DMS53 (cell line): ENCODE measurements at regions not wholly inside any gene's neighbourhood (a gene's known extent, or its start where the extent isn't known, plus 50 kb on each side); places are given as distances from the start of the nearest gene placed in this dataset.
"Not testable (repeated sequence)": the region's sequence is repeated elsewhere in the genome, so short reads cannot be mapped to it uniquely, and the experiment has no call there.

Experiments used
- DNase-seq: peaks from one replicate; lab custom pipeline; 2025; lab: John Stamatoyannopoulos, UW

DNA sequence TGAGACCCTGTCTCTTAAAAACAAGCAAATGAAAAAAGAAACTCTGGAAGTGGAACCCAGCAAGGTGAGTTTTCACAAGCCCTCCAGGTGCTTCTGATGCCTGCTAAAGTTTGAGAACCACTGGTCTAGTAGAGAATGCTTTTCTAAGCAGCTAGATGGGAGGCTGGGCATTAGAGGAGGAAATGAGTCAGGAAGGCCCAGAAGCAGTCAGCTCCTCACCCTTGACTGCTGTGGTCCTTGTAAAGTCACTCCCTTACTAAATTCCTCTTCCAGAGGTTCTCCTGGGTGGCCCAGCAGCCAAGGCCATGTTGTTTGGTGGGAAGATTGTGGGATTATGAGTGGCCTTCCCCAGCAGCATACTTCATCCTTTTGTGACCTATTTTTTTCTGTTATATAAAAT is 52.0 kb upstream of the FYN start:
- DNase-seq: no peak

DNA sequence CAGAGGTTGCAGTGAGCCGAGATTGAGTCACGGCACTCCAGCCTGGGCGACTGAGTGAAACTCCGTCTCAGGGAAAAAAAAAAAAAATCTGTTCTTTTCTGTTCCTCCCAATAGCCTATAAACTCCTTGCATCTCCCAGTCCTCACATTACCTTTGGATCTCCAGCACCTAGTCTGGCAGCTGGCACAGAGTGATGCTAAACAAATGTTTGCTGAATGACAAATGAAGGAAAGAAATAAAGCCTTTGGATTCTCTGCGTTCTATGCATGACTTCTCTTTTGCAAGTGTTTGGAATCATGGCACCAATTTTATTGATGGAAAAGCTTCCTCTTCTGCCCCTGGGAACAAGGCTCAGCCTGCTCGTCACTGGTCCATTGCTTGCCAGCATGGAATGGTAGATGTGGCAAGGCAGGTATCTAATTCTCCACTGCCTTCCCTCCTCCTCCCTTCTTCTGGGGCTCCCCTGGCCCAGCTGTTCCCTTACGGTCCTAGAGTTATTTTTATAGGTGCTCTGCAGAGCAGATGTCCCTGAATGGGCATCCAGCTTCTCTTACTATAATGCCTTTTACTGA is 53.6 kb upstream of the FYN start:
- DNase-seq: peak; percentile 78

DNA sequence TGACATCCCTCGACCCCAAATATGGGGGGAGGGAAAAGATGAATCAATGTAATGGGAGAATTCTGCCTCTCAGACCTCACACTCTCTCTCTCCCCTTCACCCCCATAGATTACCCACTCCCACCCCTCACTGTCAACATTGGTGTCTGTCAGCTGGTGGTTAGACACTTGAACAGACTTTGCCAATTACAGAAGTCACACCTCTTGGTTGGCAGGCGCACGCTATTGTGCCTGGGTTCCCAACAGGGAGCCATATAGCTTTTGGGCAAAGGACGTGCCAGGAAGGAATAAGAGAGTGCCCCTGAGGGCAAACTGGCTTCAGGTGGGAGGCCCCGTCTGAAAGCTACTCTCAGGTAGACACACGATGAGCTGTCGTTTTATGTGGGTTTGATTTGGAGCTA is 54.1 kb upstream of the FYN start:
- peak; percentile 34 for DNase-seq

DNA sequence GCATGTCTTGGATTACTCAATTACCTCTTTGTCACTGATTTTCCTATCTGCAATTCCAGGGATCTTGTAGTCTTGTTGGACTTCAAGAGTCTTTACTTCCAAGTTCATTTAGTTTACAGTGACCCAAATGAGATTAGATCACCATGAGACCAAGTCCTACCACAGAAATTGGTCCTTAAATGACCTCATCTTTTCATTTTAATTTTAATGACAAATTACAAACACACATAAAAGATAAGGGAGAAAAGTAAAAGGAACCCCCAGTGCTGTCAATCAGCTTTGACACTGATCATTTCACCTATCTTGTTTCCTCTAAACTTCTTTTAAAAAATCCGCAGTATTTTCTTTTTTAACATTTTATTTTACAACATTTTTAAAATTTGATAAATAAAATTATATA is 54.9 kb upstream of the FYN start:
- no peak for DNase-seq

DNA sequence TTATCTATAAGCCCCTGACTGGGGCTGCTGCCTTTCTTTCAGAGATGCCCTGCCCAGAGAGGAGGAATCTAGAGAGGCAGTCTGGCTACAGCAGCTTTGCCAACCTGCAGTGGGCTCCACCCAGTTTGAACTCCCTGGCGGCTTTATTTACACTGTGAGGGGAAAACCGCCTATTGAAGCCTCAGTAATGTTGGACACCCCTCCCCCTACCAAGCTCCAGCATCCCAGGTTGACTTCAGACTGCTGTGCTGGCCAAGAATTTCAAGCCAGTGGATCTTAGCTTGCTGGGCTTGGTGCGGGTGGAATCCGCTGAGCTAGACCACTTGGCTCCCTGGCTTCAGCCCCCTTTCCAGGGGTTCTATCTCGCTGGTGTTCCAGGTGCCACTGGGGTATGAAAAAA is 61.4 kb upstream of the FYN start:
- DNase-seq: peak; percentile 53

DNA sequence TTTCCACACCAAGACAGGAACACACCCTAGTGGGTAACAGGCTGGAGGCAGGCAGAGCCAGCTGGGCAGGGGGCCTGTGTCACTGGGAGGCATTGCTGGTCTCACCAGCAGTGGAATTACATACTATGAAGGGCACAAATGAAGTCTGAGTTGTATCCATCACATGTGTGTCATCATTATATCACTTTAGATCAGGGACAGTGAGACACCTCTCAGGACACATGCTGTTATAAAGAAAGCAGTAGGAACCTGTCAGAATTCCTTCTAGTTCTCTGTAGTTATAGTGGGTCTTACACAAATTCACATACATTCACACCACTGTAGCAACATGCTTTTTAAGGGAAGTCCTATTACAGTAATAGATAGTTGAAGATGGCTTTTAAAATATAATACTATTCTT is 63.5 kb upstream of the FYN start:
- no peak for DNase-seq

DNA sequence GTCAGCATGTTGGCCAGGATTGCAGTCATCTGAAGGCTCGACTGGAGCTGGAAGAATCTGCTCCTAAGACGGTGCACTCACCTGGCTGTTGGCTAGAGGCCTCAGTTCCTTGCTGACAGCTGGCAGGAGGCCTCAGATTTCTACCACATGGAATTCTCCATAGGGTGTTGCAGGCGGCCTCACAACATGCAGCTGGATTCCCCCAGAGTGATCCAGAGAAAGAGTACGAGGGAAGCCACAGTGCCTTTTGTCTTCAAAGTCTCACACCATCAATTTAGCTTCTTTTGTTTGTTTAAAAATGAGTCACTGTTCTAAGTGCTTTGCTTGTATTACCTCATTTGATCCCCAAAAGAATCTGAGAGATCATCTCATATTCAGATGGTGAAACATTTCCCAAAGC is 65.5 kb upstream of the FYN start:
- peak; percentile 86 for DNase-seq

DNA sequence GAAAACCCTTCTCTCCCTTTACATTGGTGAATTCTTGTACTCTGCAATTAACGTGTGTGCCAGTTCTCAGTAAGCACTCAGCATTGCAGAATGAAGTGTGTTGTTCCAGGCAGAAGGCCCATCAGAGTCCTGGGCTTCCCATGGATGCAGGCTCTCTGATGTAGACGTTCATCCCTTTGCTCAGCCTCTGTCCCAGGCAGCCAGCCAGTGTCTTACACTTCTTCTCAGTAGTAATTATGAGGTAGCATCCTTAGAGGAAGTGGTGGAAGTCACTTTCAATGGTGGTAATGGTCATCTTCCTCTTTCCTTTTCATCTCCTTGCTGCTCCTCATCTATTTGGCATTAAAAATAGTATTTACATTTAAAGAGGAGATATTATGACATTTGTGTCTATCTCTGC is 66.7 kb upstream of the FYN start:
- DNase-seq: no peak

DNA sequence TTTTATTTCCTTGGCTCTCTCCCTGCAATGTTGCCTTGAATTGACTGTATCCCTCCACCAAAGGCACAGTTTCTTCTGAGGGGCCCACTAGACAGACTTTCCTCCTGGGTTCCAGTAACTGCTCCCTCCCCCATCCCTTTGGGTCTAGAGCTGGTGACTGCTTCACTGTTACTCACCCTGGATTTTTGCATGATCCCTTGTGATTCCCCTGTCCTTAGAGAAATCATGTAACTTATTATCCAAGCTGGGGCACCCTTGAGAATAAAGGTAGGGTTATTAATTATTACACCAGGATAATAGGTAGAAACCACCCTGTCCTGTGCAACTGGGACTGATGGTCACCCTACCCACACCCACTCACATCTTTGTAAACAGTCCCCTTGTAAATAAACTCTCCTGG is 67.5 kb upstream of the FYN start:
- no peak for DNase-seq

DNA sequence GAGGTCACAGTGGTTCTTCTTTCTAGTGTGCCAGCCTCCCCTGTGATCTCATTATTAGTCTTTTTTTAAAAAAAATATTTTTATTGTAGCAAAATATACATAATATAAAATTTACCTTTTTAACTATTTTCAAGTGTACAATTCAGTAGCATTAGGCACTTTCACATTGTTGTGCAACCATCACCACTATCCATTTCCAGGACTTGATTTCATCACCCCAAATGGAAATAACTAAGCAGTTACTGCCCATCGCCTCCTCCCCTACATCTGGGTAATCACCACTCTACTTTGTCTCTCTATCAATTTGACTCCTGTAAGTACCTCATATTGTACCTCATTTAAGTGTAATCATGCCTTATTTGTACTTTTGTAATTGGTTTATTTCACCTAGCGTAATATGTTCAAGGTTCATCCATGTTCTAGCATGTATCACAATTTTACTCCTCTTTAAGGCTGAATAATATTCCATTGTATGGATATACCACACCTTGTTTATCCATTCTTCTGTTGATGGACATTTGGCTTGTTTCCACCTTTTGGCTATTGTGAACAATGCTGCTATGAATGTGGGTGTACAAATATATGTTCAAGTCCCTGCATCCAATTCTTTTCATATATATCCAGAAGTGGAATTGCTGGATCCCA is 68.6 kb upstream of the FYN start:
- no peak for DNase-seq

DNA sequence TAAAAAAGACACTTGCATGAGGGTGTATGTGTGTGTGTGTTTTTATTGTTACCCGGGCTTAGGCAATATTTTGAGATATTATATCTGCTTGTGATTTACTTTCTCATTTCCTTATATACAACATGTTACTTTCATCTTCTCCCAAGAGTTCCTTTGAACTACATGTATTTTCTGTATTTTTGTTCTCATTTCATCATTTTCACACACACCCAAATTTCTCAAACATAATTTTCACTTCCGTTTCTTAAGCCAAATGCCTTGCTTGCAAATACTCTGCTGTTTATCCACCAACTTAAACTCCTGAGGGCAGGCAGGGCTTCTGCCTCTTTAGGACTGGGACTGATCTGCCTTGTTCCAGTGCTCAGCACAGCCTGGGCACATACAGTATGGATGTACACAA is 69.3 kb upstream of the FYN start:
- no peak for DNase-seq

DNA sequence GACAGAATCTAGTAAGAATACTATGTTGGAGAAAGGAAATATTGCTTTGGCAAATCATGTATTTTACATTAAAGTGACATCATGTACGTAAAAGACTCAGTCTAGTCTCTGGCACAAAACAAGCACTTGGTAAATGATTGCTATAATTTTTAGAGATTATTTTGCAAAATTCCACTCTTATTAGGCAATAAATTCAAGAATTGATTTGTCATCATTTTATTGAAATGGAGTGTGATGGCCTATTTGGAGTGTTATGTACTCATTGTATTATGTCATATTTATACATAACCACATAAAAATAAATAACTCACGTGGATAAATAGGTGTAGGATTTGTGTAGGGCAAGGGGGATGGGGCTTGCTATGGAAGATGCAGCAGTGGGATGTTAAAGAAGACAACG is 70.0 kb upstream of the FYN start:
- DNase-seq: no peak

DNA sequence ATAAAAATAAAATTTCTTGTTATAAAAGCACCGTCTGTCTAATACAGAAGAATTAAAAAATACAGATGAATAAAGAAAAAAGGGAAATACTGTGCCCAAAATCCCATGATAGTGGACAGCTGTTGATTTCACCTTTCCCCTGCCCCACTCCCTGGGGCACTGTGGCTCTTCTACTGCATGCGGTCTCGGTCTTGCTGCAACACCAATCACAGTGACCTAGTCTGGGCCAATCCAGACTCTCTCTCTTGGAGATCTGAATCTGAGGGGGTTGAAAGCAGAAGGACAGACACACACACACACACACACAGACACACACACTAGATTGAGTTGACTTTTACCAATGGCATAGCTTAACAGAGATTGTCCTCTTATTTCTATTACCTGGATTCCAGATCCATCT is 70.5 kb upstream of the FYN start:
- no peak for DNase-seq

DNA sequence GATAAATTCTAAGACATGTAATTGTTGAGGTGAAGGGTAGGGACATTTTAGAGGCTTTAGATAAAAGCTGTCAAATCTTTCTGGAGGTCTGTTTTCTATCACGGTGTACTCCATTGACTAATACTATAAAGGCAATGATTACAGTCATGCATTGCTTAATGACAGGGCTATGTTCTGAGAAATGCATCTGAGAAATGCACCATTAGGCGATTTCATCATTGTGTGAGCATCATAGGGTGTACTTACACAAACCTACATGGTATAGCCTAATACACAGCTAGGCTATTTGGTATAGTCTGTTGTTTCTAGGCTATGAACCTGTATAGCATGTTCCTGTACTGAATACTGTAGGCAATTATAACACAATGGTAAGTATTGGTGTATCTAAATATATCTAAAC is 71.3 kb upstream of the FYN start:
- DNase-seq: peak; percentile 25

DNA sequence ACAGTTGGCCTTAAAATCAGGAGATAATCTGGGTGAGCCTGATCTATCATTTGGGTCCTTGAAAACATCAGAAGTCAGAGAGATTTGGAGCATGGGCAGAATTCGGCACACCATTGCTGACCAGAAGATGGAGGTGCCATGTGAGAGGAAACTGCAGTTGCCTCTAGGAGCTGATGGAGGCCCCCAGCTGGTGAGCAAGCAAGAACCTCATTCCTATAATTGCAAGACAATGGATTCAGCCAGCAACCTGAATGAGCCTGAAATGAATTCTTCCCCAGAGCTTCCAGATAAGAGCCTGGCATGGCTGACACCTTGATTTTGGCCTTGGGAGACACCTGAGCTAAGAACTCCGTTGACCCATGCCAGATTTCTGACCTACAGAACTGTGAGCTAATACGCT is 76.3 kb upstream of the FYN start:
- DNase-seq: no peak

DNA sequence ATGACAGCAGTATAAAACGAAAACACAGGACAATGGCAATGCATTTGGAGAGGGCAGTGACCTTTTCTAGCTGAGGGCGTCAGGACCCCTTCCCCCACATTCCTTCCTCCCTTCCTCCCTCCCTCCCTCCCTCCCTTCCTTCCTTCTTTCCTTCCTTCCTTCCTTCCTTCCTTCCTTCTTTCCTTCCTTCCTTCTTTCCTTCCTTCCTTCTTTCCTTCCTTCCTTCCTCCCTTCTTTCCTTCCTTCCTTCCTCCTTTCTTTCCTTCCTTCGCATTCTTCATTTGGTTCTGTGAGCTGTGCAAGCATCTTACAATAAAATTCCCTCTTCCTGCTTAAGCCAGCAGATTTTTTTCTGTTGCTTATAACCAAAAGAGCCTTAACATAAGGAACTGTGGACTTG is 76.7 kb upstream of the FYN start:
- not testable (repeated sequence) for DNase-seq

DNA sequence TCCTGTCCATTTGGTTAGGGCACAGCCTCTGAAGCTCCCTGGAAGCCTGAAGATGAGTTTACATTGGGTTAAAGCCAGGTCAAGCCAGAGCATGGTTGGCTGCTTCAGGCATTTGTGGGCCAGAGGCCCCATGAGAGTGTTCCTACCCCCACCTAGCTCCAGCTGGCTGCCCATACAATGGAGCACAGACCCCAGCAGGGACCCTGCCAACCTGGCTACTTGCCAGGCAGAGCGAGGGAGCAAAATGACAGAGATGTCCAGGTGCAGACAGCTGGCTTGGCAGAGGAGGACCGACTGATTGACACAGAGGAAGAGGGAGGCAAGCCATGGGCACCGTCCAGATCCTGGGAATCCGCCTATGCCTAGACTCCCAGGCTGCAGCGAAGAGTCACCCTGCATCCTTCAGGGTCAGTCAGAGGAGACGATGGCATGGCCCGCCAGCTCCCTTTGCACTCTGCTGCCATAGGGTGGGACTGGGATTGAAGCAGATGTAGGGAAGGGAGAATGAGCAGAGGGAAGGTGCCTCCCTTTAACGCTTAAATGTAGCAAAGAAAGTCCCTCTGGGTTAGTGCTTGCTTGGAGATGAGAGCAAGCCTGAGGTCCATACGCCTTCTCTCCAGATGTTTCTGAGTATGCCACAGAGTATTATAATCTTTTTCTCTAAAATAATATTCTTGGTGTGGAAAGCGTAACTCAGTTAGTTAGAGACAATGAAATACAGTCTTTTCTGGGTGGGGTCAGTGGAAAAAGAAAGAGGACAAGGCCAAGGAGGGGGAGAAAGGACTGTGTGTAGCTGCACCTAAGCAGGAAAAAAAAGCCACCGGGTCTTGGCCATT is 77.6 kb upstream of the FYN start:
- DNase-seq: peak; percentile 53

DNA sequence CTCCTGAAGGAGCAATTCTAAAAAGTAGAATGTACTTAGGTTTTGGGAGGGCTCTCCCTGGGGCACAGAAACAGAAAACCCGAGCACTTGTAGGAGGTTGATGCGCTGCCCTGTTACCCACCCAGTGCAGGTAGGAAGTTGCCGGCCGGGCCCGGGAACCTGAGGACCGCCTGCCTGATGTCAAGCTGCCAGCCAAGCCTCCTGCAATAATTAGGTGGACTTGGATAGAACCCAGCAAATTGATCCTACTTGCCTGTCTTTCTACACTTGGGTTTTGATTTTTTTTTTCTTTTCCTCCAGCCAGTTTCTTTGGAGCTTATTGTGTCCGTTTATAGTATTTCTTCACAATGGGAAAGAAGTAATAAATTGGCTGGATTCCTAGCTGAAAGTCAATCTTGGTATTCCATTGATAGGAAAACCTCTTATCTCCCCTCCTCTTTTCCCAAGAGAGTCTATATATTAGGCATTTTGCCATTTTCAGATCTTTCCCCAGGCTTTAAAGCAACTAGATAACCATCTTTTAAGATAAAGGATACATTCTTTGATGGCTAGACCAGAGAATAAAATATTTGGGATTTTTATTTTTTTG is 78.3 kb upstream of the FYN start:
- DNase-seq: no peak

DNA sequence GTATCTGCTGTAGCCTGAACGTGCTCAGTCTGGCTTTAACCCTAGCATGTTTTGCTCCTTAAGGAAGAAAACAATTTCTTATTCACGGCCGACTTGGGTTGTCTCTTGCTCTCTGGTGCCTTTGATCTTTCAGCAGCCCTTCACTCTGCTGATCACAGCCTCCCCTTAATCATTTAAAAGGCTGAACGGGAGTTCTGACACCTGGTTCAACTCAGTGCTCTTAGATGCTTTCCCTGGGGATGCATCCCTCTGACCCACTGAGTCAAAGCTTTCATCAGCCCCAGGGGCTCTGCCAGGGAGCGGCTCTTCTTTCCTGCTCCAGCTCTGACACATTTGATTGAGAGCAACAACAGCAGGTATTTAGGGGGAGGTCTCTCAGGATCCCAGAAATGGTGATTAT is 79.0 kb upstream of the FYN start:
- DNase-seq: no peak

DNA sequence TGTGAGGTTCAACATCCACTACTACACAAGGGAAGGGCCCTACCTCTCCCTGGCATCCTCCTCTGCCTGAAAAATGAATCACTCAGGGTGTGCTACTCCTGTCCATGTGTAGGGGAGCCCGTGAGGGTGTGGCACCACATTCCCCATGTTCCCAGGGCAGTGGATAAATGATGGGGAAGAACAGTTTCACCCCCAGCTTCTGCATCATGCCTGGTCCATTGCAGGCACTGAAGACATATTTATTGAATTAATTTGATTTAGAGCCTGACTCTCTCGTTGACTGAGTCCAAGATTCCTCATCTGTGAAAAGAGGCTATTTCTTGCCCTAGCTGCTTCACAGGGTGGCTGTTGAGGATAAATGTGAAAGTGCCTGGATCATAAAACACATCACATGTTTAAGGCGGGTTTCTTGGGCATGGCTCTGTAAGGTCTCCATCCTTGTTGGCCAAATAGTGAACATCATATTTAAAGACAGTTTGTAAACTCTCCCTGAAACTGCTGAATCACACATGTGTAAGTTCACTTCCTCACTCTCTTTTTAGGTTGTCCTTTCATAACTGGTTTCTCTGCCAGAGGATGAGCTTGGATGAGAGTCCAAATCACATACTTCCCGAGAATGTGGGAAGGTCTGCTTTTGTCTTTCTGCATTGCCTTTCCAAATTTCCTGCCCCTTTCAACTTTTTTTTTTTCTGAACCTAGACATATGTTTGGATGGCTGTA is 79.7 kb upstream of the FYN start:
- DNase-seq: no peak

DNA sequence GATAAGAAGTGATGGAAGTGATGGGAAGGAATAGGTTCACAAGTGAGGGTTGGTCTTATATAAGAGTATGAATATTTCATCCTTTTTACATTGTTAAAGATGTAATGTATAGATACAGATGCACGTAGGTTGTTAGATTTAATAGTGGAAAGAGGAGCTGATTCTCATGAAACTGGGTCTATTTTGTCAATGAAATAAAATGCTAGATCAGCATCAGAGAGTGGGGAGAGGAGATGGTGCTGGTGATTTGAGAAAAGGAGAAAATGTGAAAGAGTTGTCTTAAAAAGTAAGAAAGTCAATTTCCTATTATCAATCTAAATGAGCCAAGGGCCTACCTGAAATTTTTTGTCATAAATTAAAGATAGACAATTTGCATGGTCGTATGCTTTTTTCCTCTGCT is 82.8 kb upstream of the FYN start:
- DNase-seq: no peak

DNA sequence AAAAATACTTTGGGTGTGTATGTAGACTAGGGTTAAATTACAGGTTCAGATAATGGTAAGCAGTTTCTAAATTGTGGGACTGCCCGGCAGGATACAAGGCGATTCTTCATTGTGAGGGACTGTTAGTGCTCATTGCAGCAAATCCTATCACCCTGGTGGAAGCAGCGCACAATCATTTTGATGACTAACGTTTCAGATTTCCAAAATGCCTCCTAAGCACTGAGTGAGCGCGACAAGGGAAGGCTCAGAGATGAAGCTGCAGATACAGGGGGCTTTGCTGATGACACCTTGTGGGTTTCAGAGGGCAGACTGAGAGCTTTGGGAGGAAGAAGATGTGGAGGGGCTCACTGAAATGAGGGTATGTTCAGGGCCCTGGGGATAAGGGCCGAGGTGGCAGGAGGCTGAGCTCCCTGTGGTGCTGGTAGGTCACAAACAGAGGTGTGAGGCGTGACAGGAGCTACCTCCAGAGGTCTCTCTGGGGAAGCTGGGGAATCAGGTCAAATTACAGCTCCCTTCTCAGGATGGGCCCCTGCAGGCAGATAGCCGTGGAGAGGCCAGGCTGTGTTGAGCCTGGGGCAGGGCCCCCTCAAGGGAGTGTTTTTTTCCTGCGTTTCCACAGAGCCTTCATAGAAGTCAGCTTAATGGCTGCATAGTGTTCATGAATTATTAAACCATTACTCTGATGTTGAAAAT is 84.5 kb upstream of the FYN start:
- DNase-seq: peak; percentile 5
